Loucy (cell line): ENCODE measurements at regions not wholly inside any gene's neighbourhood (a gene's known extent, or its start where the extent isn't known, plus 50 kb on each side); places are given as distances from the start of the nearest gene placed in this dataset.

ENCODE experiments used
- H2AFZ ChIP-seq: fragments of 200-600 bp; sonication (generic); 2 replicates; pipeline ENCODE4 v1.6.0; 2016; ENCODE audit warnings: antibody characterized with exemption, mild to moderate bottlenecking, low read length, moderate library complexity
- H3F3A ChIP-seq: fragments of 200-600 bp; 2 replicates; pipeline ENCODE4 v1.6.0; 2016; ENCODE audit warnings: antibody characterized with exemption, low read depth, mild to moderate bottlenecking
- H3K27me3 ChIP-seq: fragments of 200-600 bp; sonication (generic); 2 replicates; pipeline ENCODE4 v1.6.1; 2014; ENCODE audit warnings: low read length, mild to moderate bottlenecking; ENCODE audit not compliant: insufficient read depth, poor library complexity, severe bottlenecking
- H3K36me3 ChIP-seq: fragments of 200-600 bp; sonication (generic); 2 replicates; pipeline ENCODE4 v1.6.1; 2016; ENCODE audit warnings: low read length; ENCODE audit not compliant: insufficient read depth
- H3K4me1 ChIP-seq: fragments of 200-600 bp; sonication (generic); 2 replicates; pipeline ENCODE4 v1.5.1; 2014; ENCODE audit warnings: low read length, mild to moderate bottlenecking; ENCODE audit not compliant: insufficient read depth, poor library complexity, severe bottlenecking
- H3K4me2 ChIP-seq: fragments of 200-600 bp; sonication (generic); 2 replicates; pipeline ENCODE4 v1.6.0; 2014; ENCODE audit warnings: antibody characterized with exemption, low read length, low read depth, mild to moderate bottlenecking; ENCODE audit not compliant: poor library complexity, severe bottlenecking
- H3K4me3 ChIP-seq: fragments of 200-600 bp; sonication (generic); 2 replicates; pipeline ENCODE4 v1.5.1; 2014; ENCODE audit warnings: low read length, mild to moderate bottlenecking, mixed read lengths; ENCODE audit not compliant: poor library complexity, severe bottlenecking
- H3K79me2 ChIP-seq: fragments of 200-600 bp; sonication (generic); 2 replicates; pipeline ENCODE4 v1.6.1; 2014; ENCODE audit warnings: low read length; ENCODE audit not compliant: insufficient read depth
- H3K9ac ChIP-seq: fragments of 200-600 bp; sonication (generic); 2 replicates; pipeline ENCODE4 v1.6.0; 2014; ENCODE audit warnings: mild to moderate bottlenecking, low read depth, low read length, moderate library complexity; ENCODE audit not compliant: poor library complexity, severe bottlenecking
- H3K9me2 ChIP-seq: fragments of 200-600 bp; sonication (generic); replicated peaks from 2 replicates; pipeline ENCODE4 v1.6.1; 2016; ENCODE audit warnings: low read depth, low read length, mixed read lengths
- H3K9me3 ChIP-seq: fragments of 200-600 bp; sonication (generic); 2 replicates; pipeline ENCODE4 v1.6.1; 2014; ENCODE audit warnings: mild to moderate bottlenecking, antibody characterized with exemption, low read length, low read depth; ENCODE audit not compliant: insufficient read depth
- H4K20me1 ChIP-seq: fragments of 200-600 bp; sonication (generic); 2 replicates; pipeline ENCODE4 v1.6.0; 2014; ENCODE audit warnings: antibody characterized with exemption, low read length, mild to moderate bottlenecking; ENCODE audit not compliant: insufficient read depth, poor library complexity, severe bottlenecking
- EZH2phosphoT487 ChIP-seq: fragments of 200-600 bp; IDR thresholded peaks from 2 replicates; pipeline ENCODE4 v1.6.1; 2018; ENCODE audit warnings: antibody characterized with exemption, mild to moderate bottlenecking, moderate library complexity, borderline replicate concordance
- TF ChIP-seq, protein P1 (sequence below): fragments of 200-600 bp; sonication (generic); conservative IDR thresholded peaks from 2 replicates; pipeline ENCODE4 v1.5.1; 2014; ENCODE audit warnings: mild to moderate bottlenecking, antibody characterized with exemption, low read length

DNA sequence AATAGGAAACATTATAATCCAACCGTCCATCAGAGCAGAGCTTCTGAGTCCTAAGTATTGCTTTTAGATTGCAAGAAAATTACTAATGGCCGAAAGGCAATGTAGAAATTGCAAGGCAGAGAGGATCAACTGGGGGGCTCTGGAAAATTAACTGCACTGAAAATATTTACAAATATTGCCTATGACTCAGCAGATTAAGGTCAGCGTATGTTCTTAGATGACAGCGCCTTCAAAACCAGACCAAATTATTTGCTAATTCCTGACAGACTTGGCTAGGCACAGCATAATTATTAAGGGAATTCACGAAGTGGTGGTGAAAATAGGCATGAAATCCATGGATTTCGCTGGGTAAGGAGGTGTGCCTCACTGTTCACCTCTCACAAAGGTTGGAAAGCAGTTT lies 947.7 kb downstream of the TUSC7 start:
- H3K27me3 ChIP-seq: no peaks in the 10 kb centered on the region
- H3K4me2 ChIP-seq: no peak overlapping the region
- H3K4me1 ChIP-seq: no peaks in the 10 kb centered on the region
- H3K36me3 ChIP-seq: no peaks in the 10 kb centered on the region
- H3K9me3 ChIP-seq: no peaks in the 10 kb centered on the region
- H4K20me1 ChIP-seq: no peaks in the 10 kb centered on the region
- H3K4me3 ChIP-seq: no peak overlapping the region
- H2AFZ ChIP-seq: no peak overlapping the region
- no peaks in the 10 kb centered on the region for H3K79me2 ChIP-seq
- TF ChIP-seq, protein P1, sequence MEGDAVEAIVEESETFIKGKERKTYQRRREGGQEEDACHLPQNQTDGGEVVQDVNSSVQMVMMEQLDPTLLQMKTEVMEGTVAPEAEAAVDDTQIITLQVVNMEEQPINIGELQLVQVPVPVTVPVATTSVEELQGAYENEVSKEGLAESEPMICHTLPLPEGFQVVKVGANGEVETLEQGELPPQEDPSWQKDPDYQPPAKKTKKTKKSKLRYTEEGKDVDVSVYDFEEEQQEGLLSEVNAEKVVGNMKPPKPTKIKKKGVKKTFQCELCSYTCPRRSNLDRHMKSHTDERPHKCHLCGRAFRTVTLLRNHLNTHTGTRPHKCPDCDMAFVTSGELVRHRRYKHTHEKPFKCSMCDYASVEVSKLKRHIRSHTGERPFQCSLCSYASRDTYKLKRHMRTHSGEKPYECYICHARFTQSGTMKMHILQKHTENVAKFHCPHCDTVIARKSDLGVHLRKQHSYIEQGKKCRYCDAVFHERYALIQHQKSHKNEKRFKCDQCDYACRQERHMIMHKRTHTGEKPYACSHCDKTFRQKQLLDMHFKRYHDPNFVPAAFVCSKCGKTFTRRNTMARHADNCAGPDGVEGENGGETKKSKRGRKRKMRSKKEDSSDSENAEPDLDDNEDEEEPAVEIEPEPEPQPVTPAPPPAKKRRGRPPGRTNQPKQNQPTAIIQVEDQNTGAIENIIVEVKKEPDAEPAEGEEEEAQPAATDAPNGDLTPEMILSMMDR: no peak
- H3K9ac ChIP-seq: no peak overlapping the region
- H3F3A ChIP-seq: no peaks in the 10 kb centered on the region
- no peaks in the 10 kb centered on the region for H3K9me2 ChIP-seq

- no peaks in the 10 kb centered on the region for H3K9me3 ChIP-seq
Observed at GRCh38 chr3:117660941-117661817, 951.6 kb downstream of the TUSC7 start.

GRCh38 chr3:117661818-117662095 lies 952.2 kb downstream of the TUSC7 start:
- Histone ChIP-seq H4K20me1 (no peaks in the 10 kb centered on the region), H3K36me3 (no peaks in the 10 kb centered on the region), H3K9me3 (no peaks in the 10 kb centered on the region), H3K27me3 (no peaks in the 10 kb centered on the region), H3K4me3 (no peak overlapping the region), H3K4me1 (no peaks in the 10 kb centered on the region), H3K9ac (no peak overlapping the region), H3K79me2 (no peaks in the 10 kb centered on the region), H3K9me2 (no peaks in the 10 kb centered on the region), H3K4me2 (no peak overlapping the region), H3F3A (no peaks in the 10 kb centered on the region), H2AFZ (no peak overlapping the region)
- no peak for TF ChIP-seq EZH2phosphoT487
- TF ChIP-seq, protein P1: no peak

More at GRCh38 chr3:117660941-117661817, 951.6 kb downstream of the TUSC7 start:
- Histone ChIP-seq H4K20me1 (no peaks in the 10 kb centered on the region), H3K79me2 (no peaks in the 10 kb centered on the region), H3K27me3 (no peaks in the 10 kb centered on the region), H3K9me2 (no peaks in the 10 kb centered on the region), H3K36me3 (no peaks in the 10 kb centered on the region), H3K4me2 (no peak overlapping the region), H2AFZ (no peak overlapping the region), H3F3A (no peaks in the 10 kb centered on the region), H3K9ac (no peak overlapping the region), H3K4me1 (no peaks in the 10 kb centered on the region), H3K4me3 (no peak overlapping the region)
- TF ChIP-seq, protein P1: no peak
- no peak for TF ChIP-seq EZH2phosphoT487
